NT2/D1 (cell line): ENCODE measurements at regions not wholly inside any gene's neighbourhood (a gene's known extent, or its start where the extent isn't known, plus 50 kb on each side); places are given as distances from the start of the nearest gene placed in this dataset.

Experiments
- DNase-seq: peaks from one replicate; pipeline ENCODE4 v3.0.0-alpha.2; 2011; ENCODE audit warnings: low read depth, low spot score
- H3K27me3 ChIP-seq: 2 replicates; pipeline ENCODE4 v1.6.0; 2011; ENCODE audit warnings: mild to moderate bottlenecking; ENCODE audit not compliant: insufficient read length, insufficient read depth
- H3K36me3 ChIP-seq: 2 replicates; pipeline ENCODE4 v1.6.1; 2011; ENCODE audit warnings: mild to moderate bottlenecking, low read length, mixed read lengths; ENCODE audit not compliant: insufficient read depth, insufficient read length
- H3K4me1 ChIP-seq: 2 replicates; pipeline ENCODE4 v1.5.1; 2011; ENCODE audit not compliant: insufficient read depth, insufficient read length
- H3K4me3 ChIP-seq: 2 replicates; pipeline ENCODE4 v1.5.1; 2011; ENCODE audit warnings: low read depth; ENCODE audit not compliant: insufficient read length
- H3K9ac ChIP-seq: 2 replicates; pipeline ENCODE4 v1.6.0; 2011; ENCODE audit warnings: low read depth; ENCODE audit not compliant: insufficient read length
- H3K9me3 ChIP-seq: 2 replicates; pipeline ENCODE4 v1.5.1; 2011; ENCODE audit warnings: mild to moderate bottlenecking, low read length; ENCODE audit not compliant: insufficient read depth
- SUZ12 ChIP-seq: IDR thresholded peaks from 2 replicates; pipeline ENCODE4 v1.6.1; 2011; ENCODE audit not compliant: insufficient read length, insufficient read depth; ENCODE audit errors: extremely low read depth
- YY1 ChIP-seq: IDR thresholded peaks from 2 replicates; pipeline ENCODE4 v1.6.1; 2011; ENCODE audit not compliant: insufficient read length, insufficient read depth
- ZNF274 ChIP-seq: IDR thresholded peaks from 2 replicates; pipeline ENCODE4 v1.6.1; 2011; ENCODE audit warnings: mild to moderate bottlenecking, low read depth, low read length

DNA sequence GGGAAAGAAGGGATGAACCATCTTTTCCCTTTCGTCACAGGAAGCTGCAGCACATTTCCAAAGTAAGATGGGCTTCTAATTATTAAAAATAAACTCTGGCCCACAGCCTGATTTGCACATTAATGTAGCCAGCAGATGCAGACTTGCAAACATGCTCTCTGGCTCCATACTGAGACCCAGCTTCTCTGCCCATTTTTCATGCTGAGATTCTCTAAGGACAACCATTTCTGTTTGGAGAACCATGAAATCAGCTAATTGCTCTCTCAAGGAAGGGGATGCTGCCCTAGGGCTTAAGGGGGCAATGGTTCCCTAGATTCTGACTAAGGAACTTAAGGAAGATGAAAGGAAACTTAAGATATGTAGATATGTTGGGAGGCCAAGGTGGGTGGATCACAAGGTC, 63.0 kb upstream of the CES5A start:
- TF ChIP-seq YY1 (no peak), ZNF274 (no peak), SUZ12 (no peak)
- H3K4me1 ChIP-seq: no peaks in the 10 kb centered on the region
- DNase-seq: no peak
- H3K27me3 ChIP-seq: no peaks in the 10 kb centered on the region
- H3K4me3 ChIP-seq: no peak overlapping the region
- no peaks in the 10 kb centered on the region for H3K9me3 ChIP-seq
- no peaks in the 10 kb centered on the region for H3K36me3 ChIP-seq
- H3K9ac ChIP-seq: no peak overlapping the region

DNA sequence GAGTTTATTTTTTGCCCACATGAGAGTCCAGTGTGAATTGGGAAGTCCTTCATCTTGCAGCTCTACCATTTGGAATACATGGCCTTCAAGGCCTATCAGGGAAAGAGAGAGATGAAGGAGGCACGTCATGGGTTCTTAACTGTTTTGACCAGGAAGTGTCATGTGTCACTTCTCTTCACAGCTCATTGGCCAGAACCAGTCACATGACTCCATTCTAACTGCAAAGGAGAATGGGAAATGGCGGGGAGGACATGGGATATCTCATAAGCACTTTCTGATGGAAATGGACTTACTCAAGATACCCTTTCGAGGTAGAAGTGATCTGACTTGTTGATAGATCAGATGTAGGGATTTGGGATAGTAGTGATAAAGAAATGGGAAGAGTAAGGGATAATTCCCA, 57.9 kb upstream of the CES5A start:
- Histone ChIP-seq H3K4me3 (no peak overlapping the region), H3K9ac (no peak overlapping the region), H3K36me3 (no peaks in the 10 kb centered on the region), H3K27me3 (no peaks in the 10 kb centered on the region), H3K9me3 (no peaks in the 10 kb centered on the region), H3K4me1 (no peaks in the 10 kb centered on the region)
- no peak for DNase-seq
- TF ChIP-seq YY1 (no peak), ZNF274 (no peak), SUZ12 (no peak)

DNA sequence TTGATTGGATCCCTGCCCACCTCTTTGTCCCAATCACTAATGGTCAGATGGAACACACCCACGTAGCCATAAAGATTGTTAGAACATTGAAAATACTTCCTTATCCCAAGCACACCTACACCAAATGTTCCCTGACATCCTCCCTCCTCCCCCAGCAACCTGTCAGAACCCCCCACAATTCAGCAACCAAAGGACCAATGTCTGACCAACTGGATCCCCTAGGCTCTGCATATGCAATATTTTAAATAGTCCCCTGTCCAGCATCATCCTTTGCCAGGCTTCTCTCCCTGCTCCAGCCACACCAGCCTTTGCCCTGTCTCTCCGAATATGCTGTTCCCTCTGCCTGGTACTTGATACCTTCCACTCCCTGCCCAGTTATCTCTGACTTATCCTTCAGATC, 54.9 kb upstream of the CES5A start:
- DNase-seq: no peak
- no peak overlapping the region for H3K4me3 ChIP-seq
- no peak overlapping the region for H3K9ac ChIP-seq
- H3K27me3 ChIP-seq: no peaks in the 10 kb centered on the region
- no peaks in the 10 kb centered on the region for H3K9me3 ChIP-seq
- H3K36me3 ChIP-seq: no peaks in the 10 kb centered on the region
- no peaks in the 10 kb centered on the region for H3K4me1 ChIP-seq
- TF ChIP-seq ZNF274: no peak
- TF ChIP-seq SUZ12: no peak
- TF ChIP-seq YY1: no peak

DNA sequence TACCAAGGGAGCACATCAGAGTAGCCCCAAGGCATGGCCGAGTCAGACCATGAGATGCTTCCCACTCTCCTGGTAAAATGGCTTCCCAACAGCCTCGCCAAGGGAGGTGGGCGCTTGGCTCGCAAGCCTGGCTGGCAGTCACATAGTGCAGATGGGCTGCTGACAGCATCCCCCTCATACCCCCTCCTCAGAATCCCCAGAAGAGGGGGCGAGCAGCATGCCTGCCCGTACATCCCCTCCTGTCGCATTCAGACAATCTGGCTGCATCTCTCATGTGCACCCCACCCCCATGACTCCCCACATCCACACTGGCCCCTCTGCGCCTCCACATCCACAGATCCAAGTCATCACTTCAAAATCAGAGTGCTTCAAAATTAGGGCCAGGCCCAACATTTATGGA, 54.0 kb upstream of the CES5A start:
- no peaks in the 10 kb centered on the region for H3K27me3 ChIP-seq
- no peak for DNase-seq
- no peak overlapping the region for H3K9ac ChIP-seq
- no peaks in the 10 kb centered on the region for H3K9me3 ChIP-seq
- H3K4me1 ChIP-seq: no peaks in the 10 kb centered on the region
- no peak for TF ChIP-seq YY1
- no peak for TF ChIP-seq SUZ12
- no peak for TF ChIP-seq ZNF274
- no peaks in the 10 kb centered on the region for H3K36me3 ChIP-seq
- no peak overlapping the region for H3K4me3 ChIP-seq

DNA sequence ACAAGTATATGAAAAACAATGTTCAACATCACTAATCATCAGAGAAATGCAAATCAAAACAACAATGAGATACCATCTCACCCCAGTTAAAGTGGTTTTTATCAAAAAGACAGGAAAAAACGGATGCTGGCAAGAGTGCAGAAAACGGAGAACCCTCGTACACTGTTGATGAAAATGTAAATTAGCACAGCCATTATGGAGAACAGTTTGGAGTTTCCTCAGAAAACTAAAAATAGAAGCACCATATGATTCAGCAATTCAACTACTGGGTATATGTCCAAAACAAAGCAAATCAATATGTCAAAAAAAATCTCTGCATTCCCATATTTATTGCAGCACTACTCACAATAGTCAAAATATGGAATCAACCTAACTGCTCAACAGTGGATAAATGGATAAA, 50.1 kb upstream of the CES5A start:
- TF ChIP-seq YY1: no peak
- TF ChIP-seq ZNF274: no peak
- no peak for TF ChIP-seq SUZ12
- Histone ChIP-seq H3K9ac (no peak overlapping the region), H3K9me3 (peaks cover 5% of the 10 kb centered on the region; the same call in 1 of the 2 replicates), H3K27me3 (no peaks in the 10 kb centered on the region), H3K4me3 (no peak overlapping the region), H3K36me3 (no peaks in the 10 kb centered on the region), H3K4me1 (no peaks in the 10 kb centered on the region)
- DNase-seq: no peak
